OCI-LY7 (cell line): ENCODE measurements at regions not wholly inside any gene's neighbourhood (a gene's known extent, or its start where the extent isn't known, plus 50 kb on each side); places are given as distances from the start of the nearest gene placed in this dataset.

ENCODE experiments used
- CTCF ChIP-seq: fragments of 200-600 bp; sonication (generic); conservative IDR thresholded peaks from 2 replicates; pipeline ENCODE4 v1.5.1; 2014; ENCODE audit warnings: mild to moderate bottlenecking, antibody characterized with exemption, low read length, moderate library complexity, mixed read lengths
- EZH2phosphoT487 ChIP-seq: fragments of 200-600 bp; sonication (generic); IDR thresholded peaks from 2 replicates; pipeline ENCODE4 v1.6.1; 2018; ENCODE audit warnings: low read depth, borderline replicate concordance, mild to moderate bottlenecking, mixed run types, antibody characterized with exemption, low read length, moderate library complexity, mixed read lengths

- TF ChIP-seq CTCF (no peak), EZH2phosphoT487 (no peak)
These were observed 319.5 kb downstream of the C3orf38 start for GRCh38 chr3:88469216-88469615.
